SK-N-SH (cell line): ENCODE measurements at regions not wholly inside any gene's neighbourhood (a gene's known extent, or its start where the extent isn't known, plus 50 kb on each side); places are given as distances from the start of the nearest gene placed in this dataset.

Experiments used
- CTCF ChIA-PET: fragments of 300-600, 350-600 bp; formaldehyde crosslinking; extraction: SDS; loops from one replicate; lab custom pipeline; 2021; lab: Yijun Ruan, JAX
- POLR2A ChIA-PET: fragments of 350-600 bp; sonication (Branson Sonifier 250); formaldehyde crosslinking; extraction: SDS; loops from one replicate; lab custom pipeline; 2020; ENCODE audit warnings: antibody characterized with exemption, inconsistent platforms; lab: Yijun Ruan, JAX
- DNase-seq: peaks from one replicate; pipeline ENCODE4 v3.0.0; 2012
- H2AFZ ChIP-seq: fragments of 200-600 bp; sonication (generic); 2 replicates; pipeline ENCODE4 v1.8.1; 2016; ENCODE audit warnings: antibody characterized with exemption, mild to moderate bottlenecking, low read depth
- H3F3A ChIP-seq: fragments of 200-600 bp; sonication (generic); replicated peaks from 2 replicates; pipeline ENCODE3; 2016; ENCODE audit warnings: antibody characterized with exemption, mild to moderate bottlenecking; ENCODE audit not compliant: insufficient read depth
- H3K27ac ChIP-seq, 2 experiments: fragments of 200-500 bp in 1 of 2; fragments of 200-600 bp in 1 of 2; sonication (Bioruptor generic) in 1 of 2; sonication (generic), shearing (Covaris generic) in 1 of 2; 2 replicates each; pipeline versions ENCODE4 v1.5.1 to v1.6.1; 2014 to 2016; ENCODE audit warnings: low read depth in 2 of 2, inconsistent platforms in 1 of 2, low read length in 1 of 2, mild to moderate bottlenecking in 1 of 2, mixed read lengths in 1 of 2
- H3K27me3 ChIP-seq: fragments of 200-600 bp; sonication (generic), shearing (Covaris generic); 2 replicates; pipeline ENCODE4 v1.6.1; 2016; ENCODE audit warnings: mixed run types; ENCODE audit not compliant: insufficient read depth
- H3K36me3 ChIP-seq, 2 experiments: fragments of 200-500 bp in 1 of 2; fragments of 200-600 bp in 1 of 2; sonication (Bioruptor generic) in 1 of 2; sonication (generic) in 1 of 2; replicated peaks in 1 of 2; 2 replicates each; pipeline versions ENCODE3 to v1.5.1; 2014 to 2016; ENCODE audit warnings: low read length in 1 of 2, mild to moderate bottlenecking in 1 of 2; ENCODE audit not compliant: insufficient read depth in 2 of 2, control insufficient read depth in 1 of 2
- H3K4me1 ChIP-seq, 2 experiments: fragments of 200-500 bp in 1 of 2; fragments of 200-600 bp in 1 of 2; sonication (Bioruptor generic) in 1 of 2; sonication (generic), shearing (Covaris generic) in 1 of 2; 2 replicates each; pipeline versions ENCODE4 v1.5.1 to v1.6.1; 2014 to 2016; ENCODE audit warnings: low read depth in 1 of 2, low read length in 1 of 2, mixed run types in 1 of 2; ENCODE audit not compliant: insufficient read depth in 2 of 2, control insufficient read depth in 1 of 2
- H3K4me2 ChIP-seq: fragments of 200-600 bp; sonication (generic), shearing (Covaris generic); 2 replicates; pipeline ENCODE4 v1.6.1; 2017; ENCODE audit warnings: mixed run types
- H3K4me3 ChIP-seq, 2 experiments: fragments of 200-500 bp in 1 of 2; fragments of 200-600 bp in 1 of 2; sonication (Bioruptor generic) in 1 of 2; sonication (generic), shearing (Covaris generic) in 1 of 2; 2 replicates each; pipeline versions ENCODE4 v1.5.1 to v1.8.1; 2014 to 2016; ENCODE audit warnings: low read depth in 2 of 2, inconsistent platforms in 1 of 2, low read length in 1 of 2, mild to moderate bottlenecking in 1 of 2, mixed read lengths in 1 of 2, moderate library complexity in 1 of 2
- H3K79me2 ChIP-seq: fragments of 200-600 bp; sonication (generic); 2 replicates; pipeline ENCODE4 v1.8.1; 2017; ENCODE audit warnings: mild to moderate bottlenecking; ENCODE audit not compliant: insufficient read depth
- H3K9ac ChIP-seq: fragments of 200-600 bp; sonication (generic); 2 replicates; pipeline ENCODE4 v1.6.1; 2017; ENCODE audit warnings: mixed run types
- H3K9me2 ChIP-seq: fragments of 200-600 bp; sonication (generic); 2 replicates; pipeline ENCODE4 v1.6.1; 2017; ENCODE audit warnings: mixed run types
- H3K9me3 ChIP-seq: fragments of 200-600 bp; sonication (generic); 2 replicates; pipeline ENCODE4 v1.6.1; 2017; ENCODE audit warnings: mixed run types, mild to moderate bottlenecking, moderate library complexity
- H4K20me1 ChIP-seq: fragments of 200-600 bp; sonication (generic); 2 replicates; pipeline ENCODE4 v1.6.1; 2017; ENCODE audit warnings: mild to moderate bottlenecking, mixed run types; ENCODE audit not compliant: insufficient read depth
- CHD2 ChIP-seq: fragments of 150-350 bp; IDR thresholded peaks from 2 replicates; pipeline ENCODE4 v1.6.1; 2018; ENCODE audit warnings: low read length; ENCODE audit not compliant: partially characterized antibody
- ELF1 ChIP-seq: IDR thresholded peaks from 2 replicates; pipeline ENCODE4 v1.4.0; 2012
- EP300 ChIP-seq, 2 experiments: IDR thresholded peaks; 2 replicates each; pipeline versions ENCODE4 v1.4.0 to v1.6.1; 2012; ENCODE audit warnings: borderline replicate concordance in 1 of 2, low read depth in 1 of 2, low read length in 1 of 2
- FOSL2 ChIP-seq: IDR thresholded peaks from 2 replicates; pipeline ENCODE4 v1.4.0; 2012; ENCODE audit warnings: low read depth, mild to moderate bottlenecking, moderate library complexity, borderline replicate concordance
- FOXJ3 ChIP-seq: sonication (generic); formaldehyde crosslinking; IDR thresholded peaks from 2 replicates; pipeline ENCODE4 v1.5.1; 2020; ENCODE audit warnings: mild to moderate bottlenecking, missing genetic modification reagents
- FOXM1 ChIP-seq: IDR thresholded peaks from 2 replicates; pipeline ENCODE4 v1.4.0; 2012; ENCODE audit warnings: low read depth, mild to moderate bottlenecking
- GATA2 ChIP-seq: sonication (generic); formaldehyde crosslinking; IDR thresholded peaks from 2 replicates; pipeline ENCODE4 v1.5.0; 2020; ENCODE audit warnings: mild to moderate bottlenecking, missing genetic modification reagents
- JUND ChIP-seq: IDR thresholded peaks from 2 replicates; pipeline ENCODE4 v1.4.0; 2012
- MEF2A ChIP-seq: IDR thresholded peaks from 2 replicates; pipeline ENCODE4 v1.4.0; 2012; ENCODE audit warnings: low read depth, borderline replicate concordance
- MXI1 ChIP-seq: IDR thresholded peaks from 2 replicates; pipeline ENCODE4 v1.6.1; 2012; ENCODE audit warnings: mild to moderate bottlenecking, low read depth, low read length, improper control_type of control experiment
- NFIC ChIP-seq: IDR thresholded peaks from 2 replicates; pipeline ENCODE4 v1.4.0; 2012; ENCODE audit warnings: borderline replicate concordance
- POLR2AphosphoS5 ChIP-seq: IDR thresholded peaks from 2 replicates; pipeline ENCODE4 v1.6.1; 2012; ENCODE audit warnings: low read depth, low read length
- RAD21 ChIP-seq: IDR thresholded peaks from 2 replicates; pipeline ENCODE4 v1.6.1; 2012; ENCODE audit warnings: mild to moderate bottlenecking, low read length
- RCOR1 ChIP-seq: fragments of 150-350 bp; IDR thresholded peaks from 2 replicates; pipeline ENCODE4 v1.6.1; 2017; ENCODE audit warnings: antibody characterized with exemption, low read length
- RFX5 ChIP-seq: IDR thresholded peaks from 2 replicates; pipeline ENCODE4 v1.6.1; 2012; ENCODE audit warnings: mild to moderate bottlenecking, improper control_type of control experiment, low read length
- RXRA ChIP-seq: IDR thresholded peaks from 2 replicates; pipeline ENCODE4 v1.4.0; 2012; ENCODE audit warnings: low read depth, mild to moderate bottlenecking, borderline replicate concordance
- SIN3A ChIP-seq: IDR thresholded peaks from 2 replicates; pipeline ENCODE4 v1.6.1; 2012; ENCODE audit warnings: low read depth, mild to moderate bottlenecking, low read length, moderate library complexity, borderline replicate concordance
- TEAD4 ChIP-seq: IDR thresholded peaks from 2 replicates; pipeline ENCODE4 v1.4.0; 2012; ENCODE audit warnings: mild to moderate bottlenecking, borderline replicate concordance; ENCODE audit not compliant: insufficient read depth
- WGBS: methylation state at CpG from one replicate; pipeline ENCODE4 v1.1.6; 2017; ENCODE audit warnings: low lambda C conversion rate; 5-methylcytosine and 5-hydroxymethylcytosine counted together
- TF ChIP-seq, protein P1 (sequence below): IDR thresholded peaks from 2 replicates; pipeline ENCODE4; 2012
- TF ChIP-seq, protein P2 (sequence below): fragments of 150-350 bp; IDR thresholded peaks from 2 replicates; pipeline ENCODE4 v1.6.1; 2017; ENCODE audit warnings: antibody characterized with exemption, low read length, low read depth, borderline replicate concordance
- TF ChIP-seq, protein P3 (sequence below): fragments of 200-600 bp; sonication (generic); IDR thresholded peaks from 2 replicates; pipeline ENCODE4 v1.6.1; 2017; ENCODE audit warnings: antibody characterized with exemption, mild to moderate bottlenecking, moderate library complexity
- TF ChIP-seq, protein P4 (sequence below): IDR thresholded peaks from 2 replicates; pipeline ENCODE4 v1.4.0; 2012; ENCODE audit warnings: low read depth

DNA sequence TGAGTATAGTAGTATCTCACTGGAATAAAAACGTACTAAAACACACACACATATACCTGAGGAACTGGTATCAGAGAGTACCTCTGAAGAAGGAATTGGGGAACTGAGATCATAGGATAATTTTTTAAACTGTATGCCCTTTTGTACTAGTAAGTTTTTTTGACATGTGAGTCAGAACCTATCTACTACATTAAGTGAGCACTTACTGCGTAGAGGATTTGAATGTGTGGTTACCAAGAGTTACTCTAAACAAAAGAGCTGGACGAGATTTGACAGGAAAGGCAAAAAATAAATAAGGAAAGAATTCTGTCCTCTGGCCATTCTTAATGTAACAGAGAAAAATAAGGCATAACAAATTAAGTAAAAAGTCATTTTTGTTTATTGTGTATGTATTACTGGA is 546.5 kb upstream of the FAT1 start:
- Histone ChIP-seq H3K79me2 (no peaks in the 10 kb centered on the region), H3F3A (no peaks in the 10 kb centered on the region), H3K4me3 (no peak overlapping the region), H2AFZ (no peak overlapping the region), H3K4me2 (no peak overlapping the region), H3K9me2 (no peaks in the 10 kb centered on the region), H3K36me3 (no peaks in the 10 kb centered on the region), H3K27ac (no peak overlapping the region), H3K9me3 (no peaks in the 10 kb centered on the region; the same call in 1 of the 2 replicates), H3K27me3 (no peaks in the 10 kb centered on the region), H3K9ac (no peak overlapping the region), H4K20me1 (no peaks in the 10 kb centered on the region)
- POLR2A ChIA-PET, result no interaction called here
- no peak for DNase-seq
- CTCF ChIA-PET, result no interaction called here
- TF ChIP-seq CHD2 (no peak), RAD21 (no peak), EP300 (IDR thresholded peaks at IDR 0.05; ENCODE audit: borderline replicate concordance in 1 of 2, low read depth in 1 of 2, low read length in 1 of 2) (no peak), JUND (no peak), POLR2AphosphoS5 (no peak), MXI1 (no peak), RCOR1 (no peak), RXRA (no peak), ELF1 (no peak), RFX5 (no peak), FOXJ3 (CRISPR knock-in tag) (no peak)
- TF ChIP-seq, protein P1, sequence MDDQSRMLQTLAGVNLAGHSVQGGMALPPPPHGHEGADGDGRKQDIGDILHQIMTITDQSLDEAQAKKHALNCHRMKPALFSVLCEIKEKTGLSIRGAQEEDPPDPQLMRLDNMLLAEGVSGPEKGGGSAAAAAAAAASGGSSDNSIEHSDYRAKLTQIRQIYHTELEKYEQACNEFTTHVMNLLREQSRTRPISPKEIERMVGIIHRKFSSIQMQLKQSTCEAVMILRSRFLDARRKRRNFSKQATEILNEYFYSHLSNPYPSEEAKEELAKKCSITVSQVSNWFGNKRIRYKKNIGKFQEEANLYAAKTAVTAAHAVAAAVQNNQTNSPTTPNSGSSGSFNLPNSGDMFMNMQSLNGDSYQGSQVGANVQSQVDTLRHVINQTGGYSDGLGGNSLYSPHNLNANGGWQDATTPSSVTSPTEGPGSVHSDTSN, result no peak
- TF ChIP-seq, protein P2, sequence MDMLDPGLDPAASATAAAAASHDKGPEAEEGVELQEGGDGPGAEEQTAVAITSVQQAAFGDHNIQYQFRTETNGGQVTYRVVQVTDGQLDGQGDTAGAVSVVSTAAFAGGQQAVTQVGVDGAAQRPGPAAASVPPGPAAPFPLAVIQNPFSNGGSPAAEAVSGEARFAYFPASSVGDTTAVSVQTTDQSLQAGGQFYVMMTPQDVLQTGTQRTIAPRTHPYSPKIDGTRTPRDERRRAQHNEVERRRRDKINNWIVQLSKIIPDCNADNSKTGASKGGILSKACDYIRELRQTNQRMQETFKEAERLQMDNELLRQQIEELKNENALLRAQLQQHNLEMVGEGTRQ, result no peak
- TF ChIP-seq, protein P3, sequence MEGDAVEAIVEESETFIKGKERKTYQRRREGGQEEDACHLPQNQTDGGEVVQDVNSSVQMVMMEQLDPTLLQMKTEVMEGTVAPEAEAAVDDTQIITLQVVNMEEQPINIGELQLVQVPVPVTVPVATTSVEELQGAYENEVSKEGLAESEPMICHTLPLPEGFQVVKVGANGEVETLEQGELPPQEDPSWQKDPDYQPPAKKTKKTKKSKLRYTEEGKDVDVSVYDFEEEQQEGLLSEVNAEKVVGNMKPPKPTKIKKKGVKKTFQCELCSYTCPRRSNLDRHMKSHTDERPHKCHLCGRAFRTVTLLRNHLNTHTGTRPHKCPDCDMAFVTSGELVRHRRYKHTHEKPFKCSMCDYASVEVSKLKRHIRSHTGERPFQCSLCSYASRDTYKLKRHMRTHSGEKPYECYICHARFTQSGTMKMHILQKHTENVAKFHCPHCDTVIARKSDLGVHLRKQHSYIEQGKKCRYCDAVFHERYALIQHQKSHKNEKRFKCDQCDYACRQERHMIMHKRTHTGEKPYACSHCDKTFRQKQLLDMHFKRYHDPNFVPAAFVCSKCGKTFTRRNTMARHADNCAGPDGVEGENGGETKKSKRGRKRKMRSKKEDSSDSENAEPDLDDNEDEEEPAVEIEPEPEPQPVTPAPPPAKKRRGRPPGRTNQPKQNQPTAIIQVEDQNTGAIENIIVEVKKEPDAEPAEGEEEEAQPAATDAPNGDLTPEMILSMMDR, result no peak
- TF ChIP-seq, all 33 proteins: peak for 0
- H3K4me1 ChIP-seq, result no peaks in the 10 kb centered on the region
- 10% methylated on average over 3 of the region's 3 CpGs for WGBS

DNA sequence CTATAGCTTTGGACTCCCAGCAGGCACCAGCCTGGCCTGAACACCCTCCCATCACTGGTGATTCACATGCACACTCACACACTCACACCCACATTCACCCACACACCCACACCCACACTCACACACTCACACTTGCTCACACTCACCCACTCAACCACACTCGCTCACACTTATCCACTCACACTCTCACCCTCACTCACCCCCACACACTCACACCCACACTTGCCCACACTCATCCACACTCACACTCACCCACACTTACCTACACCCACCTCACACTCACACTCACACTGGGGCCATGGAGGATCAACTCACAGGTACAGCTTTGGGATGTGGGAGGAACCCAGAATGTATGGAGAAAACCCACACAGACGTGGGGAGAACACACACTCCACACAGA is 548.2 kb upstream of the FAT1 start:
- H3K36me3 ChIP-seq, result no peaks in the 10 kb centered on the region
- H4K20me1 ChIP-seq, result no peaks in the 10 kb centered on the region
- H3K27me3 ChIP-seq, result no peaks in the 10 kb centered on the region
- H3K27ac ChIP-seq, result no peak overlapping the region
- no peaks in the 10 kb centered on the region; the same call in 1 of the 2 replicates for H3K9me3 ChIP-seq
- no peak overlapping the region for H3K4me2 ChIP-seq
- no peak overlapping the region for H3K4me3 ChIP-seq
- no peak overlapping the region for H3K9ac ChIP-seq
- POLR2A ChIA-PET, result no interaction called here
- no peaks in the 10 kb centered on the region for H3F3A ChIP-seq
- no peak overlapping the region for H2AFZ ChIP-seq
- no peaks in the 10 kb centered on the region for H3K79me2 ChIP-seq
- H3K9me2 ChIP-seq, result no peaks in the 10 kb centered on the region
- WGBS, result 45% methylated on average over 2 of the region's 2 CpGs
- no peaks in the 10 kb centered on the region for H3K4me1 ChIP-seq
- no peak for DNase-seq
- CTCF ChIA-PET, result no interaction called here
- TF ChIP-seq, protein P2, result no peak
- TF ChIP-seq, protein P4, sequence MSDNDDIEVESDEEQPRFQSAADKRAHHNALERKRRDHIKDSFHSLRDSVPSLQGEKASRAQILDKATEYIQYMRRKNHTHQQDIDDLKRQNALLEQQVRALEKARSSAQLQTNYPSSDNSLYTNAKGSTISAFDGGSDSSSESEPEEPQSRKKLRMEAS, result no peak
- TF ChIP-seq SIN3A, result no peak
- no peak for TF ChIP-seq NFIC
- no peak for TF ChIP-seq FOXM1
- no peak for TF ChIP-seq GATA2
- no peak for TF ChIP-seq RXRA
- no peak for TF ChIP-seq RCOR1
- no peak for TF ChIP-seq FOSL2
- no peak for TF ChIP-seq TEAD4
- no peak for TF ChIP-seq MXI1
- TF ChIP-seq FOXJ3 (CRISPR knock-in tag), result no peak
- no peak for TF ChIP-seq ELF1
- TF ChIP-seq JUND, result no peak
- no peak for TF ChIP-seq MEF2A
- TF ChIP-seq, protein P1, result no peak
